Small intestine (tissue), 7 donors: ENCODE measurements at regions not wholly inside any gene's neighbourhood (a gene's known extent, or its start where the extent isn't known, plus 50 kb on each side); places are given as distances from the start of the nearest gene placed in this dataset.

ENCODE experiments used
- DNase-seq, 2 donors: peaks; one replicate each; pipeline versions ENCODE4 v3.0.0 to v3.0.0-alpha.2; 2013
- FAIRE-seq: peaks from 2 replicates; lab custom pipeline; 2012; peaks lifted over from hg19 to GRCh38; lab: Jason Lieb, UNC
- H3K27ac ChIP-seq, 3 donors: one replicate each; pipeline ENCODE4 v1.5.1; 2013; ENCODE audit warnings: low read length in 2 of 3, mild to moderate bottlenecking in 2 of 3, control low read depth in 1 of 3, inconsistent platforms in 1 of 3, low read depth in 1 of 3, moderate library complexity in 1 of 3
- H3K27me3 ChIP-seq, 3 donors: one replicate each; pipeline ENCODE4 v1.6.1; 2013; ENCODE audit warnings: low read length in 3 of 3, inconsistent platforms in 1 of 3; ENCODE audit not compliant: control insufficient read depth in 3 of 3, insufficient read depth in 3 of 3
- H3K36me3 ChIP-seq, 3 donors: one replicate each; pipeline ENCODE4 v1.6.1; 2013; ENCODE audit warnings: low read length in 3 of 3, inconsistent platforms in 1 of 3, low read depth in 1 of 3, mild to moderate bottlenecking in 1 of 3, moderate library complexity in 1 of 3; ENCODE audit not compliant: control insufficient read depth in 3 of 3, insufficient read depth in 2 of 3
- H3K4me1 ChIP-seq, 3 donors: one replicate each; pipeline ENCODE4 v1.6.1; 2013; ENCODE audit warnings: low read length in 2 of 3, inconsistent platforms in 1 of 3, low read depth in 1 of 3, mild to moderate bottlenecking in 1 of 3, moderate library complexity in 1 of 3; ENCODE audit not compliant: control insufficient read depth in 3 of 3, insufficient read depth in 2 of 3
- H3K4me3 ChIP-seq, 3 donors: one replicate each; pipeline ENCODE4 v1.5.1; 2013; ENCODE audit warnings: low read length in 3 of 3, control low read depth in 1 of 3, inconsistent platforms in 1 of 3, low read depth in 1 of 3, mild to moderate bottlenecking in 1 of 3, moderate library complexity in 1 of 3
- H3K9me3 ChIP-seq, 2 donors: one replicate each; pipeline ENCODE4 v1.6.1; 2013; ENCODE audit warnings: low read depth in 1 of 2, low read length in 1 of 2; ENCODE audit not compliant: control insufficient read depth in 2 of 2, insufficient read depth in 1 of 2
- WGBS, 3 donors: extraction: QIAGEN DNeasy Blood & Tissue Kit; methylation state at CpG; one replicate each; pipeline ENCODE4 v1.1.7; 2013; 5-methylcytosine and 5-hydroxymethylcytosine counted together
- donor health status: healthy with polysubstance abuse.
- donor health status: control.
- donor health status: control.
- donor health status: Bipolar disorder and iron deficiency.
- donor health status: healthy.

DNA sequence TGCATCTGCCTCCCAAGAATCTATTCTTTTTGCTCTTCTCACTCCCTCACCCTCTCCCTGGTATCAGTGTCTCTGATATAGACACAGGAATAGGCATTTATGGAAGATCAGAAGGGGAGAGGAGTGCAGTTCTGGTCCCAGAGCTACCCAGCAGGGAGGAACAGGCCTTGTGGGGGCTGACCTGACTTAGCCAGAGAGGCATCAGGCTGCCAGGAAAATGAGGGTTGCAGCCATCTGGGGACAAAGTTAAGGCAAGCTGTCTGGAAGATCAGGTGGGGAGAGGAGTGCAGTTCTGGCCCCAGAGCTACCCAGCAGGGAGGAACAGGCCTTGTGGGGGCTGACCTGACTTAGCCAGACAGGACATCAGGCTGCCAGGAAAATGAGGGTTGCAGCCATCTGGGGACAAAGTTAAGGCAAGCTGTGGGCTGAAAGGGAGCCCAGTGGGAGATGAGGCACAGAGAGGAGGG is 69.9 kb upstream of the HK2 start:
- Histone ChIP-seq H3K4me1 (peaks cover 0 to 4% (median 0%) of the 10 kb centered on the region in 3 donors), H3K27me3 (no peaks in the 10 kb centered on the region), H3K4me3 (no peak overlapping the region), H3K27ac (no peak overlapping the region), H3K36me3 (no peaks in the 10 kb centered on the region), H3K9me3 (no peaks in the 10 kb centered on the region)
- DNase-seq (no peak), FAIRE-seq (no peak)

DNA sequence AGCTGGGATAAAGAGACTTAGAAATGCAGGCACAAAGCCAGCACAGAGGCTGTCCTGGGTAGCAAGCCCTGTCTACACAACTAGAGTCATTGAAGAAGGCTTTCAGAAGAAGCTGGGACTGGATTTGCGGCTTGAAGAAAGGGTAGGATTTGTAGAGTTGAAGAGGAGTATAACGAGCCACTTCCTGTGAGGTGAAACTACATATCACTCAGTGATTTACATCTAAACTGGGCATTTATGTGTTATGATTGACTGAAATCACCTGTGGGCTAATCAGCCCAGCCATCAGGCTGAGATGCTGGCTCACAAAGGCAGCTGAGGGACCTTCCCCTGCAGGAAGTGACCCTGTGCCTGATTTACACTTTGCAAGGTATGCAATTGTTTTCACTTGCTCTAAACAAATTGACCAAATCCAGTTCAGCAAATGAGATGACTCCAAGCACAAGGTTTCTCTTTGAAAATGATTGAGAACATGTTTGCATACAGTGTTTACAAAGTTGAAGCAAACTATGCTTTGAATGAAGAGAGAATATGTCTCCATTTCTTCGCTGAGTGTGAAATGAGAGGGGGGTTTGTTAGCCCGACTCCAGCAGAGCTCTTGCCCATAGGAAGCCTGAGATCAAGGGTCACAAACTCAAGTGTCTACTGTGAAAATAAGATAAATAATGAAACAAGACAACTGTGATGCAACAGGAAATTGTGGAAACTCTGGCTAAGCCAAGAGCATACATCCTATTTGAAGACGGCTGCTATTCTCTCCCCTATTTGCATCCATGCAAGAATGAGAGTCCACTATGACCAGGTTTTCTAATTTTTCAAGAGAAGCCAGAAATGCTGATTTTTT is 69.3 kb upstream of the HK2 start:
- Histone ChIP-seq H3K27me3 (no peaks in the 10 kb centered on the region), H3K36me3 (no peaks in the 10 kb centered on the region), H3K4me1 (peaks cover 0 to 4% (median 0%) of the 10 kb centered on the region in 3 donors), H3K4me3 (no peak overlapping the region), H3K27ac (no peak overlapping the region), H3K9me3 (no peaks in the 10 kb centered on the region)
- peak in 1 of 2 donors; percentile 43 for DNase-seq
- FAIRE-seq = no peak
- 39 to 50% (median 41%) methylated on average over 5 of the region's 5 CpGs for WGBS, 3 donors

DNA sequence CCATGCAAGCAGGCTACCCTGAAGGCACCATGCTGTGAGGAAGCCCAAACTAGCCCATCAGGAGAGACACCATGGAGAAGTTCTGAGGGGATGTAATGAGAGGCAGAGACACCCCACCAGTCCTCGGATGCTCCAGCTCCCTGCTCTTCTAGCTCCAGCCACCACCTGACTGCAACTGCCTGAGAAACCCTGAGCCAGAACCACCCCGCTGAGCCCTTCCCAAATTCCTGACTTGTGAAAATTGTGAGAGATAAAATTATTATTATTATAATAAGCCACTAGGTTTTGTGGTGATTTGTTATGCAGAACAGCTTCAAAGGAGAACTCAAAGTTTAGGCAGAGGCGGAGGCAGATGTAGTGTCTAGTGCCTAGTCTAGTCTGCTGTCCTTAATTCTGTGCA is 67.1 kb upstream of the HK2 start:
- 90 to 91% (median 90%) methylated on average over 3 of the region's 3 CpGs for WGBS, 3 donors
- Histone ChIP-seq H3K4me3 (no peak overlapping the region), H3K9me3 (no peaks in the 10 kb centered on the region), H3K27ac (no peak overlapping the region), H3K27me3 (no peaks in the 10 kb centered on the region), H3K36me3 (no peaks in the 10 kb centered on the region), H3K4me1 (peaks cover 0 to 4% (median 0%) of the 10 kb centered on the region in 3 donors)
- DNase-seq (no peak), FAIRE-seq (no peak)

DNA sequence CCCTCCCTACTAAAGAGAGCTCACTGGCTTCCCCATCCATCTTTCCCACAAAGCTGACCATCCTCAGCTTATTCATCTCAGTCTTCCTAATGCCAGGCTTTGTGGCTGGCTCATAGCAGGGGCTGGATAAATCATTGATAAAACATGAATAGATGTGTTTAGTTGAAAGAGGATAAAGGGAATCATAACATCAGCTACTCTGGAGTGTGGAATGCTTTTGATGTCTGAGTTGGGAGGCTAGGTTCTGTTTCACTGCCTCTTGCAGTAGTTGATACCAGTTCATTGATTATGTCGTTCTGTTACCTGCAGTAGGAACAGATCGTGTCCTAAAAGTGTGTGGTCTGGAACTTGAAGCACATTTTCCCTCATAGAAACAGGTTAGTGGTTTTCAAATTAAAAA is 66.3 kb upstream of the HK2 start:
- H3K36me3 ChIP-seq = no peaks in the 10 kb centered on the region

DNA sequence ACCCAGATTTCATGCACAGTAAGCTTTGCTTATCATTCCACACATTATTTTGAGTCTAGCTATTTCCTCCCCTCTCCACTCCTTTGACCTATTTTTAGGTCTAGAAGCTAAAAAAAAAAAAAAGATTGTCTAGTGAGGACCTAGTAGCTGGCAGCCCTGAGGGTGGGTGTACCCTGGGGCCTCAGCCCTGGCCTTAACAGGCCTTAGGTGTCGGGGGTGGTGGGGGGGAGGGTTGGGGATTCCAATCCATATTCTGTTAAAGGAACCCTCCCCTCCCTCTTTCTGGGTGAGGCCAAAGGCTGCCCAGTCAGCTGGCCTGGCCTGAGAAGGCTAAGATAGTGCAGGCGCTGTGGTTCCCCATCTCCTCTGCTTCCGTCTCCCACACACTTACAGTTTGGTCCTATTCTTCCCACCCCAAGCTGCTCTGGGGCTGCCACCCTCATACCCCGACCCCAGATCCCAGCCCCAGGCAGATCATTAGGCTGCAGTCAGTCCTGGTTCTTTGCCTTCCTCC is 65.5 kb upstream of the HK2 start:
- WGBS, 3 donors = 59 to 73% (median 66%) methylated on average over 4 of the region's 4 CpGs
- no peak overlapping the region for H3K4me3 ChIP-seq
- H3K27me3 ChIP-seq = no peaks in the 10 kb centered on the region
- DNase-seq (no peak), FAIRE-seq (no peak)
- peaks cover 0 to 4% (median 0%) of the 10 kb centered on the region in 3 donors for H3K4me1 ChIP-seq
- no peaks in the 10 kb centered on the region for H3K36me3 ChIP-seq
- no peaks in the 10 kb centered on the region for H3K9me3 ChIP-seq
- H3K27ac ChIP-seq = no peak overlapping the region

More for the DNA sequence above, 66.3 kb upstream of the HK2 start:
- DNase-seq (no peak), FAIRE-seq (no peak)
- no peak overlapping the region for H3K4me3 ChIP-seq
- 53 to 78% (median 73%) methylated on average over 2 of the region's 2 CpGs for WGBS, 3 donors
- H3K27me3 ChIP-seq = no peaks in the 10 kb centered on the region
- H3K27ac ChIP-seq = no peak overlapping the region
- peaks cover 0 to 4% (median 0%) of the 10 kb centered on the region in 3 donors for H3K4me1 ChIP-seq
- H3K9me3 ChIP-seq = no peaks in the 10 kb centered on the region

DNA sequence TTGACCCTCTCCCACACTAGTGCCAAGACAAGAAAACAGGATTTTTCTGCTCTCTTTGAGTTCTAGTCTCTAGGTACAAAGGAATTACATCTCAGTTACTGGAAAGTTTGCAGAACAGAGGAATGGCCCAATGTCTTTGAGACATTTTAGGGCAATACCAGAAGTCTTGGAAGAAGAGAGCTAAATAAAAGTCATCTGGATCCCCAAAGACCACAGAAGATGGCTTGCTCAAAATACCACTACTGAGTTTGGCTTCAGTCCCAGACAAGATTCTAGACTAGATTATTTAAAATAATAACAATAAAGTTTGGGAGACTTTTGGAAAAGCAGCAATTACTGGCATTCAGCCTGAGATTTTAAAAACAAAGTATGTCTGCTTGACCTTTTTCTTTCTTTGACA is 61.9 kb upstream of the HK2 start:
- Histone ChIP-seq H3K4me3 (no peak overlapping the region), H3K4me1 (no peaks in the 10 kb centered on the region), H3K36me3 (no peaks in the 10 kb centered on the region), H3K27me3 (no peaks in the 10 kb centered on the region), H3K27ac (no peak overlapping the region), H3K9me3 (no peaks in the 10 kb centered on the region)
- FAIRE-seq = no peak
- DNase-seq = no peak

DNA sequence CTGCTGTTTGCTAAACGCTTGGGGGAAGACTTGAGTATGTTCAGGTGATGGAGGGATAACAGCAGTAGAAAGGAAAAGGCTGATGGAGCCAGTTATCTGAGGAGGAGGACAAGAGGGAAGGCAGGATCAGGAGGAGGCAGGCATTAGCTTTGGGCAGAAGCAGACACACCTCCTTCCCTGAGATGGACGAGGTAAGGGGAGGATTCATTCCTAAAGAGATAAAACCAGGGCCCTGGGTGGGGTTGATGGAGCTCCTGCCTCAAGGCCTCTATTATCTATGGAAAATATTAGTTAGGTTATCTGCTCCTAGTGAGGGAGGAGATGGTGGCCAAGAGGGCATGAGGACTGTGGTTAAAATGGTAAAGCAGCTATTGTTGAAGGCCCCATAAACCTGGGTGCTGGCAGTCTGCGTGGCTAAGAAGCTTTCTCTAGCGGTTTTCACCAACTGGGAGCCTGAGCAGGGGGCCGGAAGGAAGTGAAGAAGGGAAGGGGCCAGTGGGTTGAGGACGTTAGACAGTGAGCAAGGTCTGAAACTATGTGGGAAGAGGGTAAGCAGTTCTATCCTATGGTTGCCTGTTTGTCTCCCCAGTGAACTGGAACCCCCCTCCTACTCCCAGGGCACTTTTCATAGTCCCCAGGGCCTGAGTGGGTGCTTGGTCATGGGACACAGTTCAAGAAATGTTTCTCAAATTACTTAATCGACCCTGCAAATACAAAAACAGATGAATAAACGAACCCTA is 56.6 kb upstream of the HK2 start:
- Histone ChIP-seq H3K9me3 (no peaks in the 10 kb centered on the region), H3K27ac (no peak overlapping the region), H3K36me3 (no peaks in the 10 kb centered on the region), H3K27me3 (no peaks in the 10 kb centered on the region), H3K4me1 (no peaks in the 10 kb centered on the region), H3K4me3 (no peak overlapping the region)
- 56 to 65% (median 64%) methylated on average over 8 of the region's 8 CpGs for WGBS, 3 donors
- FAIRE-seq = no peak
- DNase-seq = no peak

DNA sequence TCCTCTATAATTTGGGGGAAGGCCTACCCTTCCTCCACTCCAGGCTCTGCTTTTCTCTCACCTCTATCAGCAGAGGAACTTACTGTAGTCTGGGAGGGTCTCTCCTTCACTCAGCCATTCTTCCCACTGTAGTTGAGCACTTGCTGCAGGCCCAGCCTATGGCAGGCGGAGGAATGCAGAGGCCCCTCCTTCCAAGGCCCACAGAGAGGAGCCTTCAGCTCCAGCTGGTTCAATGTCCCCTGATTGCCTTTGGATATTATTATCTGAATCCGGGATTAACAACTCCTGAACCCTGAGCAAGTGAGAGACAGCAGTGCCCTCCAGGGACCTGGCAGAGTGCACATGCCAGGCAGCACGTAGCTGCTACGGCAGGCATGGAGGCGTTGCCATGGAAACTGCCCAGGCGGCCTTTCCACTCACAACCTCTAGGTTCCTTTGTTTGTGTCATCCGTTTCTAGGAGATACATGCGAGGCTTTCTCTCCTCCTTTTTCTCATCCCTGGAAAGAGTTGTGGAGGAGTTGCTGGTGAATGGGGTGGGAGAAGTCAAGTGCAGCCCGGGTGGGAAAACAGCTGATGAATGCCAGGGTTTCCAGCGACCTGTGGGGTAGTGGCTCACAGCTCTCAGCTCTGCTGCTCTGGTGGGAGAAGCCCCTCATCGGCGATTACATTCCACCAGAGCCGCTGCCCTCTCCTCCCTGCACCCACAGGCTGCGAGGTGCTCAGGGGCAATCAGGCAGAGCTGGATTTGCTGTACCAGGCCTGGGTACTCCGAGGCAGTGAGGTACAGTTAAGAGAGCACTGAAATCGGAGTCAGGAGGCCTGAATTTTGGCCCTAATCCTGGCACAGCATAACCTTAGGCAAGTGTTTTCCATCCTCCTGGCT is 55.3 kb upstream of the HK2 start:
- no peak overlapping the region for H3K27ac ChIP-seq
- no peak overlapping the region for H3K4me3 ChIP-seq
- no peaks in the 10 kb centered on the region for H3K4me1 ChIP-seq
- no peak for FAIRE-seq
- no peaks in the 10 kb centered on the region for H3K9me3 ChIP-seq
- WGBS, 3 donors = 44 to 55% (median 46%) methylated on average over 16 of the region's 16 CpGs
- H3K36me3 ChIP-seq = no peaks in the 10 kb centered on the region
- no peaks in the 10 kb centered on the region for H3K27me3 ChIP-seq
- DNase-seq = no peak
